IPS-15b (cell line): ENCODE measurements at regions not wholly inside any gene's neighbourhood (a gene's known extent, or its start where the extent isn't known, plus 50 kb on each side); places are given as distances from the start of the nearest gene placed in this dataset.
"Not testable (repeated sequence)": the region's sequence is repeated elsewhere in the genome, so short reads cannot be mapped to it uniquely, and the experiment has no call there.

Experiments
- H3K27me3 ChIP-seq: one replicate; pipeline ENCODE4 v1.6.1; 2013; ENCODE audit warnings: low read length; ENCODE audit not compliant: control insufficient read depth, insufficient read depth
- H3K36me3 ChIP-seq: one replicate; pipeline ENCODE4 v1.6.1; 2013; ENCODE audit warnings: low read length; ENCODE audit not compliant: control insufficient read depth, insufficient read depth
- H3K4me1 ChIP-seq: one replicate; pipeline ENCODE4 v1.6.1; 2013; ENCODE audit warnings: mild to moderate bottlenecking, low read length; ENCODE audit not compliant: control insufficient read depth, insufficient read depth
- H3K4me3 ChIP-seq: one replicate; pipeline ENCODE4 v1.5.1; 2013; ENCODE audit warnings: low read depth, low read length
- H3K9ac ChIP-seq: one replicate; pipeline ENCODE4 v1.6.1; 2013; ENCODE audit warnings: low read depth, mild to moderate bottlenecking, low read length
- H3K9me3 ChIP-seq: one replicate; pipeline ENCODE4 v1.6.1; 2013; ENCODE audit warnings: mild to moderate bottlenecking, low read length; ENCODE audit not compliant: control insufficient read depth, insufficient read depth

DNA sequence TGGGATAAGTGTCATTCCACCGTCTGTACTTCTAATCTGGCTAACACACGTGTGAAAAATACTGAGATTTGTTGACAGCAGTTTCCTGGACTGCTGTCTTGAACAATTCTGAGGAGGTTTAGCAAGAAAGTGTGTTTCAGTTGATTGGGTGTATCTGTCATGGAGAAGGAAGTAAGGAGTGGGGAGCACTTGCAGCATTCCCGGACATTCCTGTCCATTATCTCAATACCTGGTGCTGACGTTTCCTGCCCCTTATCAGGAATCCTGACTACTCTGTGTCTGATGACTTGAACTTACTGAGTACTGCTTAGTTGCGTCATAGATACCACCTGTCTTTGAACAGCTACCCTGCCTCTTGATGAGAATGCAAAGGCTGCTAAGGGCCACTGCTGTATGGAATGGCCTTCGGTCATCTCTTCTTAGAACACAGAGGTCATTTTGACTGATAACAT is 72.0 kb upstream of the VKORC1L1 start:
- H3K4me1 ChIP-seq = no peaks in the 10 kb centered on the region
- no peaks in the 10 kb centered on the region for H3K36me3 ChIP-seq
- H3K27me3 ChIP-seq = no peaks in the 10 kb centered on the region
- H3K4me3 ChIP-seq = no peak overlapping the region
- no peak overlapping the region for H3K9ac ChIP-seq
- H3K9me3 ChIP-seq = no peaks in the 10 kb centered on the region

DNA sequence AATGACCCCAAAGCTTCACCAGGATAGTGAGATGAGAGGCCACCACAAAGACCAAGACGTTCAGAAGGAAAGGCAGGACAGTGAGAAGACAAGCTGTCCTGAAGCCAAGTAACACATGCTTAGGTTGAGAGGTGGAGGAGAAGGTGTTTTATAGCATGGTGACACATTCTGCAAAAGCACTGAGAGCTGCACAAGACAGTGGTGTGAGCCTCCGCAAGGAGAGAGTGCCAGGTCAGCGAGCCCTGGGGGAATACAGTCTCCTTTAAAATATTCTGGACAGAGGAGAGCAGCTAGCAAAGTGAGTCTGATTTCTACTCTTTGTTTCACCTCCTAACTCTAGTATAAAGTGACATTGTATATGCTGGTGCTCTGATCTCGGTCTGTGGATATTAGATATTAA is 68.0 kb upstream of the VKORC1L1 start:
- Histone ChIP-seq H3K4me3 (no peak overlapping the region), H3K9me3 (no peaks in the 10 kb centered on the region), H3K4me1 (no peaks in the 10 kb centered on the region), H3K27me3 (no peaks in the 10 kb centered on the region), H3K9ac (no peak overlapping the region), H3K36me3 (no peaks in the 10 kb centered on the region)

DNA sequence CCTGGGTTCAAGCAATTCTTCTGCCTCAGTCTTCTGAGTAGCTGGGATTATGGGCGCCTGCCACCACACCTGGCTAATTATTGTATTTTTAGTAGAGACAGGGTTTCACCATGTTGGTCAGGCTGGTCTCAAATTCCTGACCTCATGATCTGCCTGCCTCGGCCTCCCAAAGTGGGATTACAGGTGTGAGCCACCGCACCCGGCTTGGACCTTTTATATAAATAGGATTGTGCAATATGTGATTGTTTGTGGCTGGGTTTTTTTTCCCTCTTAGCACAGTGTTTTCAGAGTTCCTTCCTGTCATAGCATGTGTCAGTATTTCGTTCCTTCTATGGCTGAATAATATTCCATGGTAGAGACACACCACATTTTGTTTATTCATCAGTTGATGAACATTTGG is 65.8 kb upstream of the VKORC1L1 start:
- not testable (repeated sequence) for H3K9me3 ChIP-seq, H3K9ac ChIP-seq, H3K36me3 ChIP-seq, H3K4me3 ChIP-seq, H3K27me3 ChIP-seq, H3K4me1 ChIP-seq

DNA sequence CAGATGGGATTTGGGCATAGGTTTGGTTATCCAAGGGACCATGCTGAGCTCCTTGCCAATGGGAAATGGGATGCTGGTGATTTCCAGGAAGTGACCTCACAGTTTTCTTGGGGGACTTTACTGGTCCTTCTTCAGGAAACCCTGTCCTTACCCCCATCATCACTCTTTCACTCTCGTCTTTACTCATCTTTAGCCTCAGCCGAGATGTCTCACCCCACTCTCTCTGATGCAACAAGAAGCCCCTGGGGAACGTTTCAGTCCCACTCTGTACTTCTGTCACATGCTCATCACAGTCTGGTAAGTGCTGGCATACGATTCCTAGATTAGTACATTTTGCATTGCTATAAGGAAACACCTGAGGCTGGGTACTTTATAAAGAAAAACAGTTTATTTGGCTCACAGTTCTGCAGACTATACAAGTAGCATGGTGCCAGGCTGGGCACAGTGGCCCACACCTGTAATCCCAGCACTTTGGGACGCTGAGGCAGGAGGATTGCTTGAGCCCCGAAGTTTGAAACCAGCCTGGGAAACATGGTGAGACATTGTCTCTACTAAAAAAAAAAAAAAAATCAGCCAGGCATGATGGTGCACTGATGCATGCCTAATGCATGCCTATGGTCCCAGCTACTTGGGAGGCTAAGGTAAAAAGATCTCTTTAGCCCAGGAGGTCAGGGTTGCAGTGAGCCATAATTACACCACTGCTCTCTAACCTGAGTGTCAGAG is 63.5 kb upstream of the VKORC1L1 start:
- H3K4me1 ChIP-seq = no peaks in the 10 kb centered on the region
- no peaks in the 10 kb centered on the region for H3K9me3 ChIP-seq
- no peaks in the 10 kb centered on the region for H3K36me3 ChIP-seq
- H3K4me3 ChIP-seq = no peak overlapping the region
- no peaks in the 10 kb centered on the region for H3K27me3 ChIP-seq
- no peak overlapping the region for H3K9ac ChIP-seq

DNA sequence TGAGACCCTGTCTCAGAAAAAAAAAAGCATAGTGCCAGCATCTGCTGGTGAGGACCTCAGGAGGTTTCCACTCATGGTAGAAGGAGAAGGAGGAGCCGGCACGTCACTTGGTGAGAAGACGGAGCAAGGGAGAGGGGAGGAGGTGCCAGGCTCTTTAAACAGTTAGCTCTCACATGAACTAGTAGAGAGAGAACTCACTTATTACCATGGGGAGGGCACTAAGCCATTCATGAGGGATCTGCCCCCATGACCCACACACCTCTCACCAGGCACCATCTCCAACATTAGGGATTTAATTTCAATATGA is 62.9 kb upstream of the VKORC1L1 start:
- H3K9ac ChIP-seq = no peak overlapping the region
- H3K9me3 ChIP-seq = no peaks in the 10 kb centered on the region
- no peaks in the 10 kb centered on the region for H3K4me1 ChIP-seq
- H3K27me3 ChIP-seq = no peaks in the 10 kb centered on the region
- H3K4me3 ChIP-seq = no peak overlapping the region
- no peaks in the 10 kb centered on the region for H3K36me3 ChIP-seq

DNA sequence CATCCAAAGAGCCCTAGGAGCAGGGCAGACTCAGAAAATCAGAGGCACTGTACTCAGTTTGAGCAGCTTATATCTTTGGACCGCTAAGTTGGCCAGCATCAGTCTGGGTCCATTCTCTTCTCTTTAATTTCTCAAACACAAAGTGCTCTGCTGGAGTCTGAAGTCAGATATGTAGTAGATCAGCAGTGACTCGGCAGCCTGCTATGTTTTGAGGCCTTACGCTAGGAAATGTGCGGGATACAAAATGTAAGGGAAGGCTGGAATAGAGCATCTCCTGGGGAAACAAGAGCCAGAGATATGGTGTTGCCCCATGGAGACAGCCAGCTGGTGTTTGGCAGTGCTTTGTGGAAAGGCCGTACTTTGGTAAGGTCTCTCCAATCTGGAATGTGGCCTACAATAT is 60.6 kb upstream of the VKORC1L1 start:
- H3K4me3 ChIP-seq = no peak overlapping the region
- H3K9ac ChIP-seq = no peak overlapping the region
- no peaks in the 10 kb centered on the region for H3K9me3 ChIP-seq
- H3K4me1 ChIP-seq = no peaks in the 10 kb centered on the region
- H3K27me3 ChIP-seq = no peaks in the 10 kb centered on the region
- no peaks in the 10 kb centered on the region for H3K36me3 ChIP-seq

DNA sequence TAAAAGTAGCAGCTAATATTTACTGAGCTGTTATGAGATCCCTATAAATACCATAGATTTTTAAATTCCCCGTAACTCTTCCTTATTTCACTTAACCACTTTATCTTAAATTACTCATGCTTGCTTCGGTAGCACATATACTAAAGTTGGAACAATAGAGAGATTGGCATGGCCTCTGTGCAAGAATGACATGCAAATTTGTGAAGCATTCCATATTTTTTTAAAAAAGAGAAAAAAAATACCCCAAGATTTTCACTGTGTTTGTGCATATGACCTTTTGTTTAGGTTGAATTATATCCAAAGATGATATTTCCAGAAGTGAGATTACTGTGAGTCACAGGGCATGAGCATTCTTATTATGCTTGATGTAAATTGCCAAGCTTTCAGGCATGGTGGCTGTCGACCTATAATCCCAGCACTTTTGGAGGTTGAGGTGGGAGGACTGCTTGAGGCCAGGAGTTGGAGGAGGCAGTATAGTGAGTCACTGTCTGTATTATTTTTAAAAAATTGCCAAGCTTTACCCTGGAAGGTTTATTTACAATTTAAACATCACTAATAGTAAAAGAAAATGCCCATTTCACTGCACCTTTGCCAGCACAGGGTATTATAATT is 58.2 kb upstream of the VKORC1L1 start:
- not testable (repeated sequence) for H3K4me3 ChIP-seq, H3K36me3 ChIP-seq

DNA sequence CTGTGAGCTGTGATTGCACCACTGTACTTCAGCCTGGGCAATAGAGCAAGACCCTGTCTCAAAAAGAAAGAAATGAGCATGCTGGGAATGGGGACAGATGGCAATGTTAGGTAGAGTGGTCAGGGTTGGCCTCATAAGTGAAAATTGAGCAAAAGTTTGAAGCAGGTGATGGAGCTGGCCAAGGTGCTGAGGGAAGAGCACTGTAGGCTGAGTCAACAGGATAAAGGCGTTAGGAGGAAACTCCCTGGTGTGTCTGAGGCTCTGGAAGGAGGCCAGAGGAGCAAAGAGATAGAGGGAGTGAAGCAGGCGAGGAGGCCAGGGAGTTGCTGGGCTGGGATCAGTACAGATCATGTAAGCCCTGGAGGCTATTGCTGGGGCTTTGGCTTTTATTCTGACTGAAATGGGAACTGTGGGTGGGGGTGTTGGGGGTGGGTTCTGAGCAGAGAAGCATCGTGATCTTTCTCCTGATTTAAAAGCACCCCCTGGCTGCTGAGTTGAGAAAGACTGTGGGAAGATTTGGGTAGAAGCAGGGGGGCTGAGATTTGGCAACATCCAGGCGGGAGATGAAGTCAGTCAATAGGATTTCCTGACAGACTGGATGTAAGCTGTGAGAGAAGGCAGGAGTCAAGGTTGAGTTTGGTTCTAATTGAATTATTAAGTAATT is 52.5 kb upstream of the VKORC1L1 start:
- H3K36me3 ChIP-seq = no peaks in the 10 kb centered on the region
- no peaks in the 10 kb centered on the region for H3K27me3 ChIP-seq
- H3K4me1 ChIP-seq = no peaks in the 10 kb centered on the region
- H3K9ac ChIP-seq = no peak overlapping the region
- H3K9me3 ChIP-seq = no peaks in the 10 kb centered on the region
- H3K4me3 ChIP-seq = no peak overlapping the region

More for the DNA sequence above, 58.2 kb upstream of the VKORC1L1 start:
- not testable (repeated sequence) for H3K4me1 ChIP-seq, H3K9ac ChIP-seq, H3K27me3 ChIP-seq, H3K9me3 ChIP-seq
